ENCODE measurements at regions not wholly inside any gene's neighbourhood (a gene's known extent, or its start where the extent isn't known, plus 50 kb on each side); places are given as distances from the start of the nearest gene placed in this dataset.

- peak overlapping the region; percentile 36 for H3K4me2 ChIP-seq (ENCODE audit: low read length)
- peak overlapping the region; percentile 66 for H2AFZ ChIP-seq
- H3K27ac ChIP-seq, result peak overlapping the region; percentile 42
- peaks cover 7% of the 10 kb centered on the region for H3K4me1 ChIP-seq
- no peaks in the 10 kb centered on the region for H3K9me3 ChIP-seq (ENCODE audit: control insufficient read depth, low read length)
- no peaks in the 10 kb centered on the region for H3K79me2 ChIP-seq
- no peak overlapping the region for H3K4me3 ChIP-seq (ENCODE audit: low read depth, low read length)
- no peak overlapping the region for H3K9ac ChIP-seq
- TF ChIP-seq, protein P1, sequence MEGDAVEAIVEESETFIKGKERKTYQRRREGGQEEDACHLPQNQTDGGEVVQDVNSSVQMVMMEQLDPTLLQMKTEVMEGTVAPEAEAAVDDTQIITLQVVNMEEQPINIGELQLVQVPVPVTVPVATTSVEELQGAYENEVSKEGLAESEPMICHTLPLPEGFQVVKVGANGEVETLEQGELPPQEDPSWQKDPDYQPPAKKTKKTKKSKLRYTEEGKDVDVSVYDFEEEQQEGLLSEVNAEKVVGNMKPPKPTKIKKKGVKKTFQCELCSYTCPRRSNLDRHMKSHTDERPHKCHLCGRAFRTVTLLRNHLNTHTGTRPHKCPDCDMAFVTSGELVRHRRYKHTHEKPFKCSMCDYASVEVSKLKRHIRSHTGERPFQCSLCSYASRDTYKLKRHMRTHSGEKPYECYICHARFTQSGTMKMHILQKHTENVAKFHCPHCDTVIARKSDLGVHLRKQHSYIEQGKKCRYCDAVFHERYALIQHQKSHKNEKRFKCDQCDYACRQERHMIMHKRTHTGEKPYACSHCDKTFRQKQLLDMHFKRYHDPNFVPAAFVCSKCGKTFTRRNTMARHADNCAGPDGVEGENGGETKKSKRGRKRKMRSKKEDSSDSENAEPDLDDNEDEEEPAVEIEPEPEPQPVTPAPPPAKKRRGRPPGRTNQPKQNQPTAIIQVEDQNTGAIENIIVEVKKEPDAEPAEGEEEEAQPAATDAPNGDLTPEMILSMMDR (IDR thresholded peaks at IDR 0.05), result no peak
- no peaks in the 10 kb centered on the region for H3K27me3 ChIP-seq (ENCODE audit: control insufficient read depth, insufficient read depth, low read length)
- H3K36me3 ChIP-seq (ENCODE audit: control insufficient read depth, insufficient read depth, low read length), result no peaks in the 10 kb centered on the region
These were observed 254.9 kb downstream of the RHOU start for GRCh38 chr1:228989992-228990827.

- Histone ChIP-seq H3K27ac (no peak overlapping the region), H3K27me3 (ENCODE audit: control insufficient read depth, insufficient read depth, low read length) (no peaks in the 10 kb centered on the region), H3K9ac (no peak overlapping the region), H3K9me3 (ENCODE audit: control insufficient read depth, low read length) (no peaks in the 10 kb centered on the region), H2AFZ (no peak overlapping the region), H3K4me3 (ENCODE audit: low read depth, low read length) (no peak overlapping the region), H3K36me3 (ENCODE audit: control insufficient read depth, insufficient read depth, low read length) (no peaks in the 10 kb centered on the region), H3K4me2 (ENCODE audit: low read length) (no peak overlapping the region), H3K79me2 (no peaks in the 10 kb centered on the region), H3K4me1 (peaks cover 7% of the 10 kb centered on the region)
- TF ChIP-seq, protein P1 (IDR thresholded peaks at IDR 0.05), result no peak
These were observed 255.8 kb downstream of the RHOU start for GRCh38 chr1:228990906-228991569.

DNA sequence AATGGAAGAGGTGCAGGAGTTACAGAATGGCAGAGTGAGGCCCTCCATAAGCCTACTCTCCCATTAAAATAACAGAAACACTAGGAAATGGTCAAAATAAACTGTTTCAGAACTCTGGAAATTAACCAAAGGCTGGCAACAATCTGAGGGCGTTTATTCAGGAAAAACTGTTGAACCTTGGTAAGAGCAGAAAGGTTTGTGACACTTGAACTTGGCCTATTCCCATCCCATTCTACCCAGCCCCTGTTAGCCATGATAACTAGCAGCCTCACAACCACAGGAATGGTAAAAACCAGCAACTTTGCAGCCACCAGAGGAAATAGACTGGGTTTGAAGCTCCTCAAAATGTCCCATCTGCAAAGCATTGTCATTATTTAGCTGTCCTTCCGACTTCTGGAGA is 256.8 kb downstream of the RHOU start:
- Histone ChIP-seq H3K9me3 (ENCODE audit: control insufficient read depth, low read length) (no peaks in the 10 kb centered on the region), H3K4me3 (ENCODE audit: low read depth, low read length) (no peak overlapping the region), H2AFZ (no peak overlapping the region), H3K4me1 (peaks cover 7% of the 10 kb centered on the region), H3K9ac (no peak overlapping the region), H3K27me3 (ENCODE audit: control insufficient read depth, insufficient read depth, low read length) (no peaks in the 10 kb centered on the region), H3K4me2 (ENCODE audit: low read length) (no peak overlapping the region), H3K79me2 (no peaks in the 10 kb centered on the region), H3K27ac (no peak overlapping the region), H3K36me3 (ENCODE audit: control insufficient read depth, insufficient read depth, low read length) (no peaks in the 10 kb centered on the region)
- TF ChIP-seq, protein P1 (IDR thresholded peaks at IDR 0.05), result no peak

DNA sequence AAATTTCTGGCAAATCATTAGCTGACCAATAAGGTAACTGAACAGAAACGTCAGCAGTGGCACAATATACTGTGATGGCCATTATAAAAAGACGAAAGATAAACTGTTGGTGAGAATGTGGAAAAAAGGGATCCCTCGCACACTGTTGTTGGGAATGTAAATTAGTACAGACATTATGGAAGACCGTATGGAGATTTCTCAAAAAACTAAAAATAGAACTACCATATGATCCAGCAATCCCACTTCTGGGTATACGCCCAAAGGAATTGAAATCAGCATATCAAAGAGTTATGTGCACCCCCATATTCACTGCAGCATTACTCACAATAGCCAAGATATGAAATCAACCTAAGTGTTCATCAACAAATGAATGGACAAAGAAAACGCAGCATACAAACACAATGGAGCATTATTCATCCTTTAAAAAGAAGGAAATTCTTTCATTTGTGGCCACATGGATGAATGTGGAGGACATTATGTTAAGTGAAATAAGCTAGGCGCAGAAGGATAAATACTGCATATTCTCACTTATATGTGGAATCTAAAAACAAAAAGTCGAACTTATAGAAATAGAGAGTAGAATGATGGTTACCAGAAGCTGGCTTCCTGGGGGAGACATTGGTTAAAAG is 257.7 kb downstream of the RHOU start:
- Histone ChIP-seq H3K4me1 (peaks cover 7% of the 10 kb centered on the region), H3K36me3 (ENCODE audit: control insufficient read depth, insufficient read depth, low read length) (no peaks in the 10 kb centered on the region), H3K4me3 (ENCODE audit: low read depth, low read length) (no peak overlapping the region), H3K27ac (no peak overlapping the region), H2AFZ (no peak overlapping the region), H3K9ac (no peak overlapping the region), H3K79me2 (no peaks in the 10 kb centered on the region), H3K9me3 (ENCODE audit: control insufficient read depth, low read length) (no peaks in the 10 kb centered on the region), H3K27me3 (ENCODE audit: control insufficient read depth, insufficient read depth, low read length) (no peaks in the 10 kb centered on the region), H3K4me2 (ENCODE audit: low read length) (no peak overlapping the region)
- TF ChIP-seq, protein P1 (IDR thresholded peaks at IDR 0.05), result no peak

All from parathyroid adenoma (tissue), 2 donors.